ENCODE measurements at regions not wholly inside any gene's neighbourhood (a gene's known extent, or its start where the extent isn't known, plus 50 kb on each side); places are given as distances from the start of the nearest gene placed in this dataset.

DNA sequence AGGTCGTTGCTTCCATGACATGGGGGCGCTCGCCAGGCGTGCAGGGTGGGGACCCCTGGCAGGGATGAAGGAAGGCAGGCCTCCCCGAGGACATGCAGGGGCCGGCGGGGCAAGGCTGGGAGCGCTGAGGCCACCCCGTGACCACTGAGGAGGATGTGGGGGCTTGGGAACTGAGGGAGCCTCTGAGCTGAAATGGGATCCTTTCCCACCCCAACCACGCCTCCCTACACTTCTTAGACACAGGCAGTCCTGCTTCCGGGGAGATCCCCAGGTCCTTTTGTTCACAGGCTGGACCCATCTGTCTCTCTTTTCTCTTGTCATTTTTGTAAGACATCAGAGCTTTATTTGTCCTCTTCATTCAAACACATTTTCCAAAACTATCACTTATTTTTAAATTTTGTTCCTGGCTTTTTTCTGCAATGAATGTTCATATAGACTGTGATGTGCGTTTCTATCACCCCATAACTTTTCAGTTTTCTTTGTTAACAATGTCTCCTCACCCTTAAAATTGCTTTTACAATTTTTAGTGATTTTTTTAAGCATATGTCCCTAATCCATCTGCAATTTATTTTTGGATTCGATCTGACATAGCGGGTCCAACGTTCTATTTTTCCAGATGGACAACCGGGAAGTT, 156.7 kb upstream of the BACE2 start:
- no peak for TF ChIP-seq POLR2A (IDR thresholded peaks at IDR 0.05)
- TF ChIP-seq, protein P1, sequence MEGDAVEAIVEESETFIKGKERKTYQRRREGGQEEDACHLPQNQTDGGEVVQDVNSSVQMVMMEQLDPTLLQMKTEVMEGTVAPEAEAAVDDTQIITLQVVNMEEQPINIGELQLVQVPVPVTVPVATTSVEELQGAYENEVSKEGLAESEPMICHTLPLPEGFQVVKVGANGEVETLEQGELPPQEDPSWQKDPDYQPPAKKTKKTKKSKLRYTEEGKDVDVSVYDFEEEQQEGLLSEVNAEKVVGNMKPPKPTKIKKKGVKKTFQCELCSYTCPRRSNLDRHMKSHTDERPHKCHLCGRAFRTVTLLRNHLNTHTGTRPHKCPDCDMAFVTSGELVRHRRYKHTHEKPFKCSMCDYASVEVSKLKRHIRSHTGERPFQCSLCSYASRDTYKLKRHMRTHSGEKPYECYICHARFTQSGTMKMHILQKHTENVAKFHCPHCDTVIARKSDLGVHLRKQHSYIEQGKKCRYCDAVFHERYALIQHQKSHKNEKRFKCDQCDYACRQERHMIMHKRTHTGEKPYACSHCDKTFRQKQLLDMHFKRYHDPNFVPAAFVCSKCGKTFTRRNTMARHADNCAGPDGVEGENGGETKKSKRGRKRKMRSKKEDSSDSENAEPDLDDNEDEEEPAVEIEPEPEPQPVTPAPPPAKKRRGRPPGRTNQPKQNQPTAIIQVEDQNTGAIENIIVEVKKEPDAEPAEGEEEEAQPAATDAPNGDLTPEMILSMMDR (IDR thresholded peaks at IDR 0.05), result no peak
